GM10248 (cell line): ENCODE measurements at regions not wholly inside any gene's neighbourhood (a gene's known extent, or its start where the extent isn't known, plus 50 kb on each side); places are given as distances from the start of the nearest gene placed in this dataset.

Source experiments
- CTCF ChIA-PET: fragments of 300-600 bp; sonication (Branson Sonifier 250); formaldehyde crosslinking; extraction: SDS; loops from one replicate; lab custom pipeline; 2021; ENCODE audit warnings: antibody characterized with exemption; lab: Yijun Ruan, JAX
- POLR2A ChIA-PET: fragments of 350-650 bp; sonication (Branson Sonifier 250); formaldehyde crosslinking; extraction: SDS; loops from one replicate; lab custom pipeline; 2020; ENCODE audit warnings: antibody characterized with exemption; lab: Yijun Ruan, JAX
- DNase-seq: peaks from one replicate; pipeline ENCODE4 v3.0.0; 2012; ENCODE audit errors: extremely low spot score
- TF ChIP-seq, protein P1 (sequence below): IDR thresholded peaks from 2 replicates; pipeline ENCODE4 v1.5.1; 2012; ENCODE audit warnings: mild to moderate bottlenecking, low read depth; ENCODE audit errors: extremely low read depth, missing control alignments, control extremely low read depth

DNA sequence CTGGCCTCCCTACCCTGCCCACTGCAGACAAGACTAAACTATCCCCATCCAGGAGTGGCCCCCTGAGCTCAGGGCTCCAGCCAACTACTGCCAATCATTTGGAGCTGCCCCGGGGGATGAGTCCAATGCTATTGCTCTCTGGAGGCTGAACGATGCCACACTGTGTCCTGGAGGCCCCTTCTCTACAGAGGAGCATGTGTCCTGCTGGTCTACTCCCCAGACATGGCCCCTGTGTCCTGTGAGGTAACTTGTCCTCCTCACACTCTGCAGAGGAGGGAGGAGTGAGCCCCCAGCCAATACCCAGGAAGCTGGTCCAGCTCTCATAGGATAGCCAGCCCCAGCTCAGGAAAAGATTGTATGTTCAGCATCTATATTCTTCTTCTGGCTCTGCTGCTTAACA, 159.1 kb upstream of the GPR12 start:
- TF ChIP-seq, protein P1, sequence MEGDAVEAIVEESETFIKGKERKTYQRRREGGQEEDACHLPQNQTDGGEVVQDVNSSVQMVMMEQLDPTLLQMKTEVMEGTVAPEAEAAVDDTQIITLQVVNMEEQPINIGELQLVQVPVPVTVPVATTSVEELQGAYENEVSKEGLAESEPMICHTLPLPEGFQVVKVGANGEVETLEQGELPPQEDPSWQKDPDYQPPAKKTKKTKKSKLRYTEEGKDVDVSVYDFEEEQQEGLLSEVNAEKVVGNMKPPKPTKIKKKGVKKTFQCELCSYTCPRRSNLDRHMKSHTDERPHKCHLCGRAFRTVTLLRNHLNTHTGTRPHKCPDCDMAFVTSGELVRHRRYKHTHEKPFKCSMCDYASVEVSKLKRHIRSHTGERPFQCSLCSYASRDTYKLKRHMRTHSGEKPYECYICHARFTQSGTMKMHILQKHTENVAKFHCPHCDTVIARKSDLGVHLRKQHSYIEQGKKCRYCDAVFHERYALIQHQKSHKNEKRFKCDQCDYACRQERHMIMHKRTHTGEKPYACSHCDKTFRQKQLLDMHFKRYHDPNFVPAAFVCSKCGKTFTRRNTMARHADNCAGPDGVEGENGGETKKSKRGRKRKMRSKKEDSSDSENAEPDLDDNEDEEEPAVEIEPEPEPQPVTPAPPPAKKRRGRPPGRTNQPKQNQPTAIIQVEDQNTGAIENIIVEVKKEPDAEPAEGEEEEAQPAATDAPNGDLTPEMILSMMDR: no peak
- DNase-seq: no peak
- POLR2A ChIA-PET: no interaction called here
- CTCF ChIA-PET: interaction anchor here (5.4 kb wide), 1 partner anchor 11 kb away, joined by 34 read pairs; no protein-coding TSS in a partner anchor

DNA sequence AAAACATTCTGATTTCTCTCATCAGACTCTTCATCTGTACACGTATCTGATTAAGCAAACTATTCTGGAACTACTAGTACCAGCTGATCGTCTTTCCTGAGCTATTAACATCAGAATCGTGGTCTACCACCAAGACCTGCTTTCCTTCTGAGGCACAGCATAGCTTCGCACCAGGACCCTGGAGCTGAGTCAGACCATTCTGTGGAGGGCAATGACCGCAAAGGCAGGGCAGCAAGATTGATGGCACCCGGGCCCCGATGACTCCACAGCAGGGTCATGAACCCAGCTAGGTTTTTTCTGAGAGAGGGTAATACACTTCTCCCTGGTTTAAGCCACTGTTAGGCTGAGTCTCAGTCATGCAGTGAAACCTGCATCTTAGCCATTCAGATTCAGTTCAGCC, 158.7 kb upstream of the GPR12 start:
- ChIA-PET CTCF (interaction anchor here (5.4 kb wide), 1 partner anchor 12 kb away, joined by 34 read pairs; no protein-coding TSS in a partner anchor), POLR2A (no interaction called here)
- TF ChIP-seq, protein P1: no peak
- no peak for DNase-seq

DNA sequence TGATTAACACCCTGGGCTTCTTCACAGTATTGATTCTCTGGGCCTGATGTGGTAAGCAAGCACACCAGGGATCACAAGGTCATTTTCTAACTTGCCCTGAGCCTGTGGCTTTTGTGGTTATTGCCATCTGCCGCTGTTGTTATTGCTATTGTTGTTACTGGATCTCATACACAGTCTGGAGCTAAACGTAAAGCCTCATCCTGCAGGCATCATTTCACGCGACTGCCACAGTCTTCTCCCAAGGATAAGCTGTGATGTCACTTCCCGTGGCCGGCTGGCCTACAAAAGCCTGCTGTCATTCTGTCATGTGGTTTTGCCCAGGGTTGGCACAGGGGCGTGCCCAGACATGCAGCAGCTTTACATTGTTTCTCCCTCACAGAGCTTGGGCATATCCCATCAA, 154.0 kb upstream of the GPR12 start:
- ChIA-PET POLR2A (no interaction called here), CTCF (interaction anchor here (0.9 to 3.8 kb wide), 4 partner anchors 9 to 42 kb away, joined by 3 to 32 read pairs (median 6); no protein-coding TSS in a partner anchor)
- TF ChIP-seq, protein P1: no peak
- DNase-seq: no peak

DNA sequence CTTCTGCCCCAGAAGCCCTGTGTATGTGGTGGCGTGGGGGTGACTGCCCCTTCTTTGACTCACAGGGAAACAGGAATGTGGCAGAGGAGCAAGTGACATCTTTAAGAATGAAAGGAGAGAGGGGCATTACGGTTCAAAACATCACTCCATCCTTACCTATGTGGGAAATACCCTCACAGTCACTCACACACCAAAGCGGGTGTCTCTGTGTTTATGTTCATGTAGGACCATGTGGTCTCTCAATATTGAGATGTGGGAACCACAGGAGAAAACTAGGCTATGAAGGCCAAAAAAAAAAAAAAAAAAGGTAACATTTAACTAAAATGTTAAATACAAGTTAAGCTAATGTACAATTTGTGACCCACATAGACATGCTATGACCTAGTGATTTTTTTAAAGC, 153.6 kb upstream of the GPR12 start:
- ChIA-PET CTCF (interaction anchor here (1.9 to 3.8 kb wide), 2 partner anchors 17 to 33 kb away, joined by 4 to 32 read pairs; no protein-coding TSS in a partner anchor), POLR2A (no interaction called here)
- TF ChIP-seq, protein P1: no peak
- no peak for DNase-seq

DNA sequence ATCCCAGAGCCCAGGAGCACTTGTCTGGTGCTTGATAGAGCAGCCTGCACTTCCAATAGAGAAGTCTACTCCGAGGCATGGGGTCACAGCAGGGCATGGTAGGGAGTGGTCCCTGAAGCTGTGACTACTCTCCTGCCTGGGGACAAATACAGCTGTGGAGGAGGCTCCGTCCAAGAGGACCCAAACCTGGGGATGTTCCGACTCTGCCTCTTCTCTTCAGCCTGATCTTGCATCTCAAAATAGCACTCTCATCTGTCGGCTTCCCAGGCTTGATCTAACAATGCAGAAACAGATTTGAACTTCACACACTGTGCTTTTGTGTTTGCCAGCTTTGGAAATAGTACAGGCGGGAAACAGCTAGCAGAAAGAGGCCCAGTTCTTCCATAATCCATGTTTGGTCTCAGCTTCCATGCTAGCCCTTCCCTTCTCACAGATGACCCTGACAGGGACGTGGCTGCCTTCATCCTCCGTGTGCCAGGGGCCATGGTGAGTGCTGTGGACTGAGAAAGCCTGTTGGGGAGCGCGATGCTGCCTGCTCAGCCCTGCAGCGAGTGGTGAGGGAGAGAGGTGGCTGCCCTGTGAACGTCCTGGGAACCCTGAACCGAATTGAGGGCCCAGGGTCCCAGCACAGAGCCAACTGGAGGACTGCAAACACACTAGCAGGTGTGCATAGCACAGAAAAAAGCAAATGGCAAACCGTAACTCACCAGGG, 150.3 kb upstream of the GPR12 start:
- ChIA-PET CTCF (interaction anchor here (1.3 kb wide), 1 partner anchor 20 kb away, joined by 3 read pairs; no protein-coding TSS in a partner anchor), POLR2A (no interaction called here)
- no peak for DNase-seq
- TF ChIP-seq, protein P1: no peak

DNA sequence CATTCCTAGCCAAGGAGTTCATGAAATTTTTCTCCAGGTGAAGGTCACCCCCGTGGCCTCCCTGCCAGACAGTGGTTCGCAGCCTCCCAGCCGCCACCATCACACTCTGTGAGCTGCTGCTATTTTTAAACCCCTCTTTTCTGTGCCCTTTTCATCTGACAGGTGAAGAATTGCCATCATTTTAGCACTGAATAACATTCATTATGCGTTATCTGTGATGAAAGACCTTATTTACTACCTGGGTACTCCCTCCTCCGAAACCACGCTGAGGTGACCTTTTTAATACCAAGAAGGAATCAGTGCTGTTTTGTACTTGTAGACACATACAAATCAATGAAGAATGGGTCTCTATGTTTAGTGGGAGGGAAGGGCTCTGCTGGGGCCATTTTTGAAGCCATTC, 148.9 kb upstream of the GPR12 start:
- CTCF ChIA-PET: interaction anchor here (1.3 kb wide), 1 partner anchor 36 kb away, joined by 3 read pairs; no protein-coding TSS in a partner anchor
- TF ChIP-seq, protein P1: no peak
- POLR2A ChIA-PET: no interaction called here

More for the DNA sequence above, 148.9 kb upstream of the GPR12 start:
- DNase-seq: no peak
